IMR-90 (cell line): ENCODE measurements at regions not wholly inside any gene's neighbourhood (a gene's known extent, or its start where the extent isn't known, plus 50 kb on each side); places are given as distances from the start of the nearest gene placed in this dataset.

Experiments
- ATAC-seq: fragments of 200-7000 bp; cut with Tn5 transposase; 2 replicates; pipeline ENCODE4 v1.9.1; 2020; ENCODE audit warnings: low read depth, mild to moderate bottlenecking, moderate library complexity
- BruUV-seq: library from RNA; stranded (reverse); fragments of 400-500 nt; replicated peaks from 2 replicates; lab custom pipeline; 2021; lab: Mats Ljungman, UMichigan
- CTCF ChIA-PET: fragments of 300-600 bp; formaldehyde crosslinking; extraction: SDS; loops from one replicate; lab custom pipeline; 2021; ENCODE audit warnings: antibody characterized with exemption; lab: Yijun Ruan, JAX
- POLR2A ChIA-PET: fragments of 300-600 bp; sonication (Branson Sonifier 250); formaldehyde crosslinking; loops from one replicate; lab custom pipeline; 2022; ENCODE audit warnings: antibody characterized with exemption; ENCODE audit not compliant: unreplicated experiment; lab: Charles Lee
- DNase-seq: peaks from one replicate; pipeline ENCODE4 v3.0.0; 2013
- H2AFZ ChIP-seq: replicated peaks from 2 replicates; pipeline ENCODE3; 2013; ENCODE audit warnings: low read length, mild to moderate bottlenecking; ENCODE audit not compliant: poor library complexity
- H2AK5ac ChIP-seq: 2 replicates; pipeline ENCODE4 v1.6.1; 2013; ENCODE audit warnings: low read depth, low read length, inconsistent platforms
- H2AK9ac ChIP-seq: replicated peaks from 2 replicates; pipeline ENCODE3; 2013; ENCODE audit warnings: mild to moderate bottlenecking, low read depth, low read length, moderate library complexity; ENCODE audit not compliant: poor library complexity
- H2BK120ac ChIP-seq: 2 replicates; pipeline ENCODE4 v1.6.1; 2013; ENCODE audit warnings: low read depth, low read length, inconsistent platforms
- H2BK15ac ChIP-seq: 3 replicates; pipeline ENCODE4 v1.6.1; 2013; ENCODE audit warnings: low read depth, low read length, inconsistent platforms
- H2BK20ac ChIP-seq: 2 replicates; pipeline ENCODE4 v1.6.1; 2013; ENCODE audit warnings: low read depth, mild to moderate bottlenecking, inconsistent platforms, low read length, moderate library complexity
- H2BK5ac ChIP-seq: 2 replicates; pipeline ENCODE4 v1.6.1; 2013; ENCODE audit warnings: mild to moderate bottlenecking, low read depth, low read length, inconsistent platforms; ENCODE audit not compliant: poor library complexity, severe bottlenecking
- H3K14ac ChIP-seq: replicated peaks from 2 replicates; pipeline ENCODE4 v1.6.1; 2013; ENCODE audit warnings: low read depth, low read length, inconsistent platforms
- H3K18ac ChIP-seq: 2 replicates; pipeline ENCODE4 v1.6.1; 2013; ENCODE audit warnings: low read depth, low read length, control low read depth
- H3K23ac ChIP-seq: 2 replicates; pipeline ENCODE4 v1.6.1; 2013; ENCODE audit warnings: low read depth, low read length, inconsistent platforms
- H3K27ac ChIP-seq: 2 replicates; pipeline ENCODE4 v1.5.1; 2013; ENCODE audit warnings: mild to moderate bottlenecking, control low read depth, low read length; ENCODE audit not compliant: insufficient read depth
- H3K27me3 ChIP-seq: 2 replicates; pipeline ENCODE4 v1.6.1; 2013; ENCODE audit warnings: low read length; ENCODE audit not compliant: control insufficient read depth, insufficient read depth
- H3K36me3 ChIP-seq: 2 replicates; pipeline ENCODE4 v1.6.1; 2013; ENCODE audit warnings: low read length, mixed read lengths; ENCODE audit not compliant: control insufficient read depth, insufficient read depth
- H3K4ac ChIP-seq: 2 replicates; pipeline ENCODE4 v1.6.1; 2013; ENCODE audit warnings: low read depth, low read length, inconsistent platforms
- H3K4me1 ChIP-seq: 2 replicates; pipeline ENCODE4 v1.6.1; 2013; ENCODE audit warnings: low read length, mixed read lengths; ENCODE audit not compliant: control insufficient read depth, insufficient read depth
- H3K4me2 ChIP-seq: 2 replicates; pipeline ENCODE4 v1.6.1; 2013; ENCODE audit warnings: low read depth, mild to moderate bottlenecking, control low read depth, low read length, moderate library complexity
- H3K4me3 ChIP-seq: 2 replicates; pipeline ENCODE4 v1.5.1; 2013; ENCODE audit warnings: low read depth, mild to moderate bottlenecking, control low read depth, low read length, moderate library complexity; ENCODE audit not compliant: insufficient read depth
- H3K56ac ChIP-seq: 2 replicates; pipeline ENCODE4 v1.6.1; 2013; ENCODE audit warnings: low read length, inconsistent platforms; ENCODE audit not compliant: insufficient read depth; ENCODE audit errors: extremely low read depth
- H3K79me1 ChIP-seq, 2 experiments: 2 replicates each; pipeline ENCODE4 v1.6.1; 2013; ENCODE audit warnings: low read length in 2 of 2, inconsistent platforms in 1 of 2, low read depth in 1 of 2
- H3K9ac ChIP-seq: 2 replicates; pipeline ENCODE4 v1.6.1; 2013; ENCODE audit warnings: low read depth, low read length, control low read depth
- H3K9me1 ChIP-seq: 2 replicates; pipeline ENCODE4 v1.6.1; 2013; ENCODE audit warnings: low read length, inconsistent platforms; ENCODE audit not compliant: insufficient read depth
- H3K9me3 ChIP-seq: 2 replicates; pipeline ENCODE4 v1.6.1; 2013; ENCODE audit warnings: low read length; ENCODE audit not compliant: control insufficient read depth, insufficient read depth
- H4K20me1 ChIP-seq: 2 replicates; pipeline ENCODE4 v1.6.1; 2013; ENCODE audit warnings: low read length, inconsistent platforms; ENCODE audit not compliant: insufficient read depth
- H4K5ac ChIP-seq: 2 replicates; pipeline ENCODE4 v1.6.1; 2013; ENCODE audit warnings: mild to moderate bottlenecking, low read depth, low read length, control low read depth
- H4K8ac ChIP-seq, 2 experiments: 2 replicates each; pipeline ENCODE4 v1.6.1; 2013; ENCODE audit warnings: low read depth in 2 of 2, low read length in 2 of 2, control low read depth in 1 of 2, inconsistent platforms in 1 of 2
- H4K91ac ChIP-seq: 2 replicates; pipeline ENCODE4 v1.6.1; 2013; ENCODE audit warnings: low read depth, low read length, inconsistent platforms; ENCODE audit not compliant: insufficient read depth
- BHLHE40 ChIP-seq: fragments of 150-350 bp; IDR thresholded peaks from 2 replicates; pipeline ENCODE4 v1.6.1; 2016; ENCODE audit warnings: mild to moderate bottlenecking, low read depth, low read length
- CEBPB ChIP-seq: IDR thresholded peaks from 2 replicates; pipeline ENCODE4 v1.6.1; 2012; ENCODE audit warnings: low read depth, low read length, improper control_type of control experiment
- CHD1 ChIP-seq: IDR thresholded peaks from 2 replicates; pipeline ENCODE4 v1.6.1; 2012; ENCODE audit warnings: low read depth, low read length, improper control_type of control experiment
- MAFK ChIP-seq: IDR thresholded peaks from 2 replicates; pipeline ENCODE4 v1.6.1; 2012; ENCODE audit warnings: low read depth, low read length, improper control_type of control experiment
- MAZ ChIP-seq: IDR thresholded peaks from 2 replicates; pipeline ENCODE4 v1.6.1; 2012; ENCODE audit warnings: low read depth, mild to moderate bottlenecking, low read length, improper control_type of control experiment, moderate library complexity, borderline replicate concordance
- NFE2L2 ChIP-seq: fragments of 150-350 bp; IDR thresholded peaks from 2 replicates; pipeline ENCODE4 v1.6.1; 2016; ENCODE audit warnings: low read depth, mild to moderate bottlenecking, low read length
- POLR2A ChIP-seq: IDR thresholded peaks from 2 replicates; pipeline ENCODE4 v1.6.1; 2012; ENCODE audit warnings: mild to moderate bottlenecking, low read depth, low read length
- RAD21 ChIP-seq: IDR thresholded peaks from 2 replicates; pipeline ENCODE4 v1.6.1; 2012; ENCODE audit warnings: low read length, improper control_type of control experiment
- RFX5 ChIP-seq: IDR thresholded peaks from 2 replicates; pipeline ENCODE4 v1.8.0; 2012; ENCODE audit warnings: low read depth, mild to moderate bottlenecking, low read length, moderate library complexity
- SMC3 ChIP-seq: fragments of 150-350 bp; IDR thresholded peaks from 2 replicates; pipeline ENCODE4 v1.6.1; 2016; ENCODE audit warnings: low read depth, mild to moderate bottlenecking, antibody characterized with exemption, low read length, moderate library complexity
- WGBS, 2 experiments: methylation state at CpG; one replicate each; pipeline versions ENCODE4 v1.1.5 to v1.1.7; 2013; ENCODE audit warnings: missing lambda C conversion rate in 2 of 2; ENCODE audit not compliant: insufficient read length in 1 of 2; ENCODE audit errors: extremely low coverage in 2 of 2; 5-methylcytosine and 5-hydroxymethylcytosine counted together
- dilution Hi-C: fragments of 300-500 bp; cut with HindIII; formaldehyde crosslinking; loops from one replicate; pipeline ENCODE4 v1.14.3; 2018; ENCODE audit warnings: low sequenced_read_pairs; ENCODE audit not compliant: unreplicated experiment
- in situ Hi-C: fragments of 300-500 bp; cut with MboI; formaldehyde crosslinking; loops from 3 replicates; pipeline ENCODE4 v1.14.3; 2019; ENCODE audit warnings: low sequenced_read_pairs, inconsistent platforms, mixed read lengths
- intact Hi-C: fragments of 100-400 bp; cut with micrococcal nuclease; formaldehyde crosslinking; loops from 2 replicates; pipeline ENCODE4 v1.10.0; 2022
- TF ChIP-seq, protein P1 (sequence below): fragments of 150-350 bp; IDR thresholded peaks from 2 replicates; pipeline ENCODE4 v1.6.1; 2016; ENCODE audit warnings: low read depth, mild to moderate bottlenecking, low read length, moderate library complexity, borderline replicate concordance
- TF ChIP-seq, protein P2 (sequence below): fragments of 150-350 bp; IDR thresholded peaks from 2 replicates; pipeline ENCODE4 v1.6.1; 2017; ENCODE audit warnings: mild to moderate bottlenecking, antibody characterized with exemption, low read length, low read depth

DNA sequence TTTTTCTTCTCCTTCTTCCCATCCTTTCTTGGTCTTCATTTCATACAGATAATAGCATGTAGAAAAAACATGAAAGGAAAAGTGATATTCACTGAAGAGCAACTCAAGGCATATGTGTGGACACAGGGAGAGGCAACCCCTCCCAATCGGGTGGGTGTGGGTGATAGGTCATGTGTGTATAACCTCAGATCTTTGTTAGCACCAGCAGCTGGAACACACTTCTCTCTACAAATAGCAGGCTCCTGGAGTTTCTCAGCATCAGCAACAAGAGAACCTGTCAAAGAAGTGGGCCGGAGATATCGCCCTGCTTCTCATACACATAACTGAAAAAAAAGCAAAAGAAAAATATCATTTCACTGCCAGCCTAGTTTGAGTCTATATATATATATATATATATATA is 426.4 kb downstream of the DTWD2 start:
- Histone ChIP-seq H2BK15ac (no peak overlapping the region), H3K4me3 (no peak overlapping the region), H3K14ac (no peak overlapping the region), H3K9ac (no peak overlapping the region), H4K8ac (no peak overlapping the region), H2BK120ac (no peak overlapping the region), H4K20me1 (no peaks in the 10 kb centered on the region), H4K5ac (no peak overlapping the region), H3K9me1 (no peaks in the 10 kb centered on the region), H2AFZ (no peak overlapping the region), H2BK5ac (no peak overlapping the region), H3K79me1 (no peaks in the 10 kb centered on the region), H3K18ac (no peak overlapping the region), H3K36me3 (no peaks in the 10 kb centered on the region), H3K4ac (no peak overlapping the region), H3K27ac (no peak overlapping the region), H2AK9ac (no peak overlapping the region), H2BK20ac (no peak overlapping the region), H2AK5ac (no peak overlapping the region), H4K91ac (no peak overlapping the region), H3K9me3 (peaks cover 8% of the 10 kb centered on the region), H3K56ac (no peak overlapping the region), H3K23ac (no peak overlapping the region), H3K27me3 (no peaks in the 10 kb centered on the region), H3K4me2 (no peak overlapping the region), H3K4me1 (no peaks in the 10 kb centered on the region)
- dilution Hi-C loops (no loop called here), in situ Hi-C loops (no loop called here), intact Hi-C loops (no loop called here)
- no peak for ATAC-seq
- BruUV-seq = no TSS peak
- ChIA-PET POLR2A (no interaction called here), CTCF (no interaction called here)
- no peak for DNase-seq
- WGBS, 2 experiments = no CpG with 5 or more reads among the region's 3 CpGs
- TF ChIP-seq RAD21 (no peak), MAFK (no peak), NFE2L2 (no peak), MAZ (no peak), RFX5 (no peak), POLR2A (no peak), BHLHE40 (no peak), CEBPB (no peak), CHD1 (no peak), SMC3 (no peak)
- TF ChIP-seq, protein P1, sequence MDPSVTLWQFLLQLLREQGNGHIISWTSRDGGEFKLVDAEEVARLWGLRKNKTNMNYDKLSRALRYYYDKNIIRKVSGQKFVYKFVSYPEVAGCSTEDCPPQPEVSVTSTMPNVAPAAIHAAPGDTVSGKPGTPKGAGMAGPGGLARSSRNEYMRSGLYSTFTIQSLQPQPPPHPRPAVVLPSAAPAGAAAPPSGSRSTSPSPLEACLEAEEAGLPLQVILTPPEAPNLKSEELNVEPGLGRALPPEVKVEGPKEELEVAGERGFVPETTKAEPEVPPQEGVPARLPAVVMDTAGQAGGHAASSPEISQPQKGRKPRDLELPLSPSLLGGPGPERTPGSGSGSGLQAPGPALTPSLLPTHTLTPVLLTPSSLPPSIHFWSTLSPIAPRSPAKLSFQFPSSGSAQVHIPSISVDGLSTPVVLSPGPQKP = no peak
- TF ChIP-seq, protein P2, sequence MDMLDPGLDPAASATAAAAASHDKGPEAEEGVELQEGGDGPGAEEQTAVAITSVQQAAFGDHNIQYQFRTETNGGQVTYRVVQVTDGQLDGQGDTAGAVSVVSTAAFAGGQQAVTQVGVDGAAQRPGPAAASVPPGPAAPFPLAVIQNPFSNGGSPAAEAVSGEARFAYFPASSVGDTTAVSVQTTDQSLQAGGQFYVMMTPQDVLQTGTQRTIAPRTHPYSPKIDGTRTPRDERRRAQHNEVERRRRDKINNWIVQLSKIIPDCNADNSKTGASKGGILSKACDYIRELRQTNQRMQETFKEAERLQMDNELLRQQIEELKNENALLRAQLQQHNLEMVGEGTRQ = no peak
